WERI-Rb-1 (cell line): ENCODE measurements at regions not wholly inside any gene's neighbourhood (a gene's known extent, or its start where the extent isn't known, plus 50 kb on each side); places are given as distances from the start of the nearest gene placed in this dataset.
"Not testable (repeated sequence)": the region's sequence is repeated elsewhere in the genome, so short reads cannot be mapped to it uniquely, and the experiment has no call there.

ENCODE experiments used
- DNase-seq: peaks from one replicate; pipeline ENCODE4 v3.0.0-alpha.2; 2020
- H3K27ac ChIP-seq: fragments of 250-450 bp; sonication (Bioruptor Pico); 2 replicates; pipeline ENCODE4 v1.5.1; 2020; ENCODE audit warnings: mild to moderate bottlenecking, moderate library complexity
- H3K27me3 ChIP-seq: fragments of 250-450 bp; sonication (Bioruptor Pico); 2 replicates; pipeline ENCODE4 v1.5.1; 2021; ENCODE audit warnings: mild to moderate bottlenecking, low read depth, moderate library complexity; ENCODE audit not compliant: insufficient read depth, severe bottlenecking
- H3K36me3 ChIP-seq: fragments of 250-450 bp; sonication (Bioruptor Pico); 2 replicates; pipeline ENCODE4 v1.5.1; 2020; ENCODE audit warnings: mild to moderate bottlenecking, moderate library complexity
- H3K4me3 ChIP-seq: 2 replicates; pipeline ENCODE4 v1.5.1; 2011; ENCODE audit warnings: low read depth, mild to moderate bottlenecking, control low read depth, low read length
- H3K9me3 ChIP-seq: fragments of 250-450 bp; sonication (Bioruptor Pico); 2 replicates; pipeline ENCODE4 v1.5.1; 2021; ENCODE audit warnings: mild to moderate bottlenecking, moderate library complexity; ENCODE audit not compliant: severe bottlenecking

DNA sequence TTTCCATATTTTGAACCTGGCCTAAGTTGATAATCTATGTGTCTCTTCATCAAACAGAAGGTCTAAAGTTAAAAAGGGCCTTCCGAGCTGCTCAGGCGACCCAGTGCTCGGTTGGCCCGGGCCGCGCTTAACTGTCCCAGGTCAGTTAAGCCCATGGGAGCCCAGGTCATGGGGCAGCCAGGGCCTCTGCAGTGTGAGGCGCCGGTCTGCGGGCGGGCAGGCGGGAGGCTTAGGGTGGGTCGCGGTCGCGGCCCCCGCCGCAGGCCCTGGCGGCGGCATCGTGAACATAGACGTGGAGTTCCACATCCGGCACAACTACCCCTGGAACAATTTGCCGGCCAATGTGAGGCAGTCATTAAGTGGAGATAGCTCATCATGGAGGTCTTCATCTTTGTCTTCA is 91.3 kb downstream of the PPIAL4C start:
- H3K36me3 ChIP-seq, H3K9me3 ChIP-seq, H3K27me3 ChIP-seq, H3K4me3 ChIP-seq, DNase-seq, H3K27ac ChIP-seq: not testable (repeated sequence)

DNA sequence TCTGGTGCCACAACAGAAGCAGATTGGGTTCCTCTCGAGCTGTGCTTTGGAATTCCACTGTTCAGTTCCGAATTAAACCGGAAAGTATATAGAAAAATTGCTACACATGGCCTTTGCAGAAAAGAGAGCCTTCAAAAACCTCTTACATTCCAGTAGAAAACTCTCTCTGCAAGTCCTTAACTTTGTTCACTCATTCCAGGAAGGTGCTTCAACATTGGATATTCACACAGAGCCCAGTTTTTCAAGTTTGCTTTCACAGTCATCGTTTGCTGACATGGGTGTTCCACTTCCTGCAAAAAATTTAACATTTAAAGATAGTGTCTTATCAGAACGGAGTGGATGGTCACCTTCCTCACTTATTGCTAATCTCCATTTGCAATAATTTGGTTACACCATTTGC is 93.7 kb downstream of the PPIAL4C start:
- DNase-seq, H3K4me3 ChIP-seq: not testable (repeated sequence)

DNA sequence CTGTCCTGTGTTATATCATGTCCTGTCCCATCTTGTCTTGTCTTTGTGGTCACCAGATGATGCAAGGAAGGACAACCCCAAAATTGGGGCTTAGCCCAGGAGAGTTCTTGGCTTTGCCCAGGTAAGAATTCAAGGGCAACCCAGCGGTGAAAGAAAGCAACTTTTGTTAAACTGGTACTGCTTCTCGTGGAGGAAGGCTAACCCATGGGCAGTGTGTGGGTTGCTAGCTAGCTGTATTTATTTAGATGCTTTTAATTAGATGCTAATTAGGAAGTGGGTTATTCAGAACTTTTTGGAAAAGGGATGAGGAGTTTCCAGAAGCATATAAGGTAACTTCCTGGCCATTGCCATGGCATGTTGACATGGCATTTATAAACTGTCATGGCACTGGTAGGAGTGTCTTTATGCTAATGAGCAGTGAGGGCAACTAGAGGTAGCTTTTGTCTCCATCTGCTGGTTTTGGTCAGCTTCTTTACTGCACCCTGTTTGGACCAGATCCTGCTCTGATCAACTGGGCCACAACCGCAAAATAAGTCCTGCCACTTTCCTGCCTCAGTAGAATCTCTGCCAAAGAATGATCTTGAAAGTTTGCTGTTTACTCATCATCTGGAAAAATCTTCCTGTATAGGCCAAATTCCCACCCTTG is 95.8 kb upstream of the FCGR1A start:
- not testable (repeated sequence) for H3K4me3 ChIP-seq, H3K27ac ChIP-seq, H3K36me3 ChIP-seq, H3K9me3 ChIP-seq, DNase-seq, H3K27me3 ChIP-seq

More for the DNA sequence above, 93.7 kb downstream of the PPIAL4C start:
- not testable (repeated sequence) for H3K27ac ChIP-seq, H3K9me3 ChIP-seq, H3K27me3 ChIP-seq, H3K36me3 ChIP-seq

DNA sequence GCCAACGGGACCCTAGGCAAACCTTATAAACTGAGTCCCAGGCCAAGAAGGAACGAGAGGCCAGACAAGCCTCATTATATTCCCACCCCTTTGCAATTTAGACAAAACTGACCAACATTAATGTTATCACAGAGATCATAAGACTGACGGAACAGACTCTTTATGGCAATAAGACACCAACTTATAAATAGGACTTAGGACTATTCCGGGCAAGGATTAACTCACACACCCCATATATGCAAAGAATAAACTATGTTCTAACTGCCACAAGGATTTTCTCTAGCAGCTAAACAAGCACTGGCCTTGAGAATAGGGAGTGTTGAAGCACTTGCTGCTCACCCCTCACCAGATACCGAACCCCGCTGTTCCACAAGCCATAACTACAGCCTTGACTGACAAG is 91.1 kb upstream of the FCGR1A start:
- H3K27ac ChIP-seq, H3K36me3 ChIP-seq, H3K27me3 ChIP-seq, H3K9me3 ChIP-seq, DNase-seq, H3K4me3 ChIP-seq: not testable (repeated sequence)

DNA sequence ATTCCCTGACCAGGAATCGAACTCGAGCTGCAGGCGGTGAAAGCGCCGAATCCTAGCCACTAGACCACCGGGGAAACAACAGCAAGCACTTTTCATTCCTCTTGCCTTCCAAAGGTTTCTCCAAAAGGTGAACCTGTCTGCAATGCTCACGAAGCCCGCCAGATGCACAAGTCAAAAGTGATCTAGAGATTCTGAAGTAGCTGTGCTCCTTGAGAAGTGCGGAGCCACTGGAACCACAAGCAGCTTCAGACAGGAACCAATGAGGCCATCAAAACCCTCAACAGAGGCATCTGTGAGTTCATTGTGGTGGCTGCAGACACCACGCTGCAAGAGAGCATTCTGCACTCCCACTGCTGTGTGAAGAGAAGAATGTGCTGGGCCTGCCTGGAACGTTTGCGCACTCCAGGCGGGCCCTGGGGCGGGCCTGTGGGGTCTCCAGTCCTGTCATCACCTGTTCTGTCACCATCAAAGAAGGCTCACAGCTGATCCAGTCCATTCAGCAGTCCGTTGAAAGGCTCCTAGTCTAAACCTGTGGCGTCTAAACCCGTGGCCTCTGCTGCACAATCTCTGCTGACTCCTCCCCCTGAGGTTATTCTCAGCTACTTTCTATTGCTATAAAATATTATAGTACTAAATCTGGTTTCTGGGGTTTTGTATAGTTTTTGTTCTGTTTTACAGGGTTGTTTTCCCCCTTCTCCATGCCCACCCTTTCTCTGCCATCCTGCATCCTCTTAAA is 89.5 kb upstream of the FCGR1A start:
- not testable (repeated sequence) for H3K4me3 ChIP-seq, H3K9me3 ChIP-seq, H3K36me3 ChIP-seq, DNase-seq, H3K27me3 ChIP-seq, H3K27ac ChIP-seq

DNA sequence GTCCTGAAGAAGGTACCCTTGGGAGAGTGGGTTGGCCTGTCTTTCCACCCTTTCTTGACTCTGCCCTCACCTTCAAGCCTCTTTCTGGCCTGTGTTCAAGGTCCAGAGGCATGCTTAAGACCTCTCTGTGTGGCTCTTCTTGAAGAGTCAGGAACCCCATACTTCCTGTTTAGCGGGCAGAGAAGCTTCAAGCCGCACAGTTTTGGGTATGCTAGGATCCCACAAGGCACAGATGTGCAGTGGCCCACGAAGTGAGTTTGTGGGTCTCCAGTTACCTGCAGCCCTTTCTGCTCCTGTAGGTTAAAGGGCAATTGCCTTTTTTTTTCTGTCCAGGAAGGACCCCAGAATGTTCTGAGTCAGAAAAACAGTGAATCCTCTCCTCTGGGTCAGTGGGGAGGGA is 87.4 kb upstream of the FCGR1A start:
- not testable (repeated sequence) for H3K9me3 ChIP-seq, H3K27ac ChIP-seq, H3K27me3 ChIP-seq, DNase-seq, H3K4me3 ChIP-seq, H3K36me3 ChIP-seq

DNA sequence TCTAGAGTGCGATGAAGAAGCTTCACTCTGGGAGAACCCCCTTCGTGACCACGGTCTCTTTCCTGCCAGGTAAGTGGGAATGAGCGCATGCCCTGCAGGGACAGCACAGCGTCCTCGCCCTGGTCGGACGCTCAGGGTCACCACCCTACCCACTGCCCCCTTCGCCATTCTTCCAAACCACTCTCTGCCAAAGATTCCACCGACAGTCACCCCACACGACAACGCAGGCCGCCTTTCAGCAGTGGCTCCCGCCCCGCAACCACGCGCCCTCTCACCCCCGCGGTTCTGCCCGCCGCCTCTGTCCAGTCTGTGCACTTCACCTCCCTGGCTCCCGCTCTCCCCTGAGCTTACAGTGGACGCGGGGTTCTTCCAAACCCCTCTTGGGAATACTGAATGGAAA is 82.3 kb upstream of the FCGR1A start:
- not testable (repeated sequence) for H3K27ac ChIP-seq, H3K9me3 ChIP-seq, H3K4me3 ChIP-seq, H3K36me3 ChIP-seq, DNase-seq, H3K27me3 ChIP-seq

DNA sequence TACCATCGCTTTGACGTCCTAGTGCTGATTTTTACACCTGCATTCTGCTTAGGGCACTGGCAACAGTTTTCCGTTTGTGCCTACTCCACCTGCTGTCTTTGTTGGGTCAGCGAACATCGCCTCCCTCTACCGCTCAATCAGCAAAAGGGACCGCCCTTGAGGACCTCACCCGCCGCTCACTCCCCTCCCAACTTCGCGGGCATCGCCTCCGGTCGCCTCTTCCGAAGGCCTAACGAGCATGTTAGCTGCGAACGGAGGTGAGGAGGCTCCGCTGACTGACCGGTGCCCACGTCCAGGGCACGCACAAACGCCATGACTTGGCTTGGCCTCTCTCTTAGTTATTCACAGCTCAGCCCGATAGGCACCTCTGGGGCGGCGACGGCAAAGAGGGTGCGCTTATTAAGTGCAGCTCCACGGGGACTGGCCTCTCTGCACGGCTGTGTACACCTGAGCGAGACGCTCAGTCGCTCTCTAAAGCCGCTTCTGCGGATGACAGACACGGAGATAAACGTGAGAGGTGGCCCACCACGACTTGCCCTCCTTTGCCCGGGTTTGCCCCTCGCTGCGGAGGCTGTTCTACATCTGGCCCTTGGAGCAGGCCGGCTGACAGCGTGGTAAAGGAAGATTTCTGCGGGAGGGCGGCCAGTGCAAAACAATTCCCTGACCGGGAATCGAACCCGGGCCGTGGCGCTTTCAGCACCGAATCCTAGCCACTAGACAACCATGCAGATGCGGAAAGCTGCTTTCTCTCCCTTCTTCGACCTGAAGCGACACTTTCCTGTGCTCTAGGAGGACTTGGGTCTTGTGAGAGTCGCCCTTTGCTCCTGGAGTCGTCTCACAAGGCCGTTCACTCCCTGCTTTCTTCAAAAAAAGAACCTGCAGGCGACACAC is 81.6 kb upstream of the FCGR1A start:
- H3K27me3 ChIP-seq, H3K9me3 ChIP-seq, DNase-seq, H3K4me3 ChIP-seq, H3K36me3 ChIP-seq, H3K27ac ChIP-seq: not testable (repeated sequence)

DNA sequence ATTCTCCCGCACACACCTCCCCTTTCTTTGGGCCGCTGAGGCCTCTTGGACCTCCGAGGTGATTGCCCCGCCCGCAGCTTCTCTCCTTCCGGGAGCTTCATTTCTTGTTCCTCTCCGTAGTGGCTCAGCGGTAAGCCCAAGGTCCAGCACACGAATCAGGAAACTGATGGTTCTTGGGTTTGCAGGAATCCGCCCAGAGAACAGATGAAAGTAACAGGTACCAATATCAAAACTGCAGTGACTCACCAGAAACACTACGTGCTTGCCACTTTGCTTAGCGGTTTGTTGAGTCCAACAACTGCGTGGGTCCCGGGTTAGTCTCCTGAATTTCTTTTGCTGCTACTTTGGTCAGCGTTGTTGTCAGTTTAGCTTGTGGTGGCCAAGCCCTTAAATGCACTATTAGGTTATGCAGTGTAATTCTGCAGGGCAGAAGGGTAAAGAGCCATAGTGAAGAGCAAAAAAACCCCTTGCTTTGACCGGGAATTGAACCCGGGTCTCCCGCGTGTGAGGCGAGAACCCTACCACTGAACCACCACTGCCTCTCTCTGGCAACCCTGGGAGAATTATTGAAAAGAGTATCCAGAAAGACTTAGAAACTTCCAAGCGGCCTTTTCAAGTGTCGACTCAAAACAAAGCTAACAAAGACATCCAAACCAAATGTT is 74.2 kb upstream of the FCGR1A start:
- not testable (repeated sequence) for H3K27ac ChIP-seq, H3K27me3 ChIP-seq, H3K9me3 ChIP-seq, H3K36me3 ChIP-seq, H3K4me3 ChIP-seq
- peak; percentile 53 for DNase-seq

DNA sequence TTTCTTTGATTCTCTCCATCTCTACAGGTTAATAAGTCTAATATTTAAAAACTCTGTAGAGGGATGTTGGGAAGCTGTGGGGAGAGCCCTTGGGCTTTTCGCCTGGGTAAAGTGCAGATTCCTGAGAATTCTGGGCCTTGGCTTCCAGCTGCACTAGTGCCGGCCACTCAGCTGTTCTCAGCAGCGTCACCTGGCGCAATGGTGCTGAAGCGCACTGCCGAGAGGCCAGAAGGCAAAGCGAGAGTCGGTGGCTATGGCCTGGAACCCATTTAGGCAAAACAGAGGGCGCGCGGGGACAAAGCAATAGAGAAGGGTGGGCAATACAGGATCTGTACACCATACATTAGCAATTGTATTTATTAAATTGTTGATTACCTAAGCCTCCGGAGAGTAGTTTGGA is 70.8 kb upstream of the FCGR1A start:
- not testable (repeated sequence) for H3K27ac ChIP-seq, H3K36me3 ChIP-seq, H3K9me3 ChIP-seq, DNase-seq, H3K27me3 ChIP-seq
- peak overlapping the region; percentile 22; the same call in 1 of the 2 replicates for H3K4me3 ChIP-seq

DNA sequence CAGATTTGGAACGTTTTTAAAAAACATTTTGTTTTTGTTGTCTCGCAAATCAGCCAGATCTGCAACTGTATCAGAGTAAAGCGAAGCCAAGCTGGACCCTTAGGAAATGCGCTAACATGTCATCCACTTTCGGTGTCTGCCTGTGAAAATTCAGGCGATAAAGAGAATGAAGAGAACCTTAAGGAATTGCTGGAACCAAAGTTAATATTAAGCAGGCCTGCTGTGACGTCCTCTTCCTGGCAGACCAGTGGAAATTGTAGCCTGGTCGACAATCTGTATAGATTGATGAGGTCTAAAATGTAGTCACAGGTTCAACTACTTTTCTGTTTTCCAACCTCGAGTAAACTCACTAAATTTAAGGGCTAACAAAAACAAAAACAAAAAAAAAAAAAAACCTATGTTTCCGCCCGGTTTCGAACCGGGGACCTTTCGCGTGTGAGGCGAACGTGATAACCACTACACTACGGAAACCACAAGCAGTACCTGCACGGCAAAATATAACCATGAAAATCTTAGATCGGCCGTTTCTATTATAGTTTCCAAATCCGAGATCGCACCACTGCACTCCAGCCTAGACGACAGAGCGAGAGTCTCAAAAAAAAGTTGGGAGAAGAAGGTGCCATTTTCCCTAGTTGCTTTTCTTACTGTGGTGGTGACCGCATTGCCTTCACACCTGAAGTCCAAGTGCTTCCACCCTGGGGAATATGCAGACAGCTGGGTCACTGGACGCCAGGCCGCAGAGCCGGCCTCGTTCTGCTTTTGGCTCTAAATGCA is 70.2 kb upstream of the FCGR1A start:
- peak overlapping the region; percentile 54 for H3K4me3 ChIP-seq

DNA sequence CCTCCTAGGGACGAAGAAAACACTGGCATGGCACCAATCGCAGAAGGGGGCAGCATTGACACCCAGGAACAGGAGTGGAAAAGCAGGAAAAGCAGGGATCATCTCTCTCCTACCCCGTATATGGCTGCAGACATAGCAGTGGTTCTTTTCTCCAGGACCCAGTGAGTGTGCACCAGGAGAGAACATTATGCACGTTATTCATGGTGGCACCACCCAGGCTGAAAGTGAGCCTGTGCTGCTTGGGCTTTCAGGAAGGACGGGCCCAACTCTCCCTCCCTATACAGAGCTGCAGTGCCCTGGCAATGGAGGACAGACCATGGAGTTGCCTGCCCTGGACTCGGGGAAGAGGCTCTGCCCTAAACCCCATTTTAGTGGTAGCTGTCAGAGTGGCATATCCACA is 69.0 kb upstream of the FCGR1A start:
- H3K27ac ChIP-seq, H3K9me3 ChIP-seq, DNase-seq, H3K27me3 ChIP-seq, H3K36me3 ChIP-seq: not testable (repeated sequence)
- H3K4me3 ChIP-seq = peak overlapping the region; percentile 54

More for the DNA sequence above, 70.2 kb upstream of the FCGR1A start:
- DNase-seq = peak; percentile 51
- H3K27ac ChIP-seq, H3K27me3 ChIP-seq, H3K36me3 ChIP-seq, H3K9me3 ChIP-seq: not testable (repeated sequence)

DNA sequence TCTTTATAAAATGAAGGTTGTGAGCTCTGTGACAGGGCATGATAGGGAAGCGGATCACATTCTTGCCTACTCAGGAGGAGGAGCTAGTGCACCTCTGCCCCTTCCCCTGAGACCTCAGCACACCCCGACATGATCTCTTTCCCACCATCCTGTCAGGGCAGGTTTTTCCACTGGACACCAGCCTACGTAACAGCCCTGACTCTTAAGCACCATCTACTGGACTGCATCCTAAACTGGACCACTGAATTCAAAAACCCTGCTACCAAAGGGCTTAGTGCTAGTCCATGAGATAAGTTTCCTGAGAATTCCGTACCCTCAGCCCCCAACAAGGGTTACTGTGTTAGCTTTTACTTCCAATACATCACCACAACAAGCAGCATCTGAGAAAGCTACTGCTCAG is 68.5 kb upstream of the FCGR1A start:
- DNase-seq, H3K9me3 ChIP-seq, H3K36me3 ChIP-seq, H3K4me3 ChIP-seq, H3K27me3 ChIP-seq, H3K27ac ChIP-seq: not testable (repeated sequence)
